Activated CD4-positive, alpha-beta T cell treated with anti-CD3 and anti-CD28 coated beads, Interleukin-2, amount 50 U/mL, for 16 hours (primary cell): ENCODE measurements at regions not wholly inside any gene's neighbourhood (a gene's known extent, or its start where the extent isn't known, plus 50 kb on each side); places are given as distances from the start of the nearest gene placed in this dataset.
"Not testable (repeated sequence)": the region's sequence is repeated elsewhere in the genome, so short reads cannot be mapped to it uniquely, and the experiment has no call there.

Experiments
- DNase-seq: peaks from one replicate; pipeline ENCODE4 v3.0.0-alpha.2; 2020

GRCh38 chr6:86459978-86460377, 477.4 kb upstream of the HTR1E start:
- DNase-seq: no peak

- DNase-seq: no peak
These were observed 480.5 kb upstream of the HTR1E start for GRCh38 chr6:86456821-86457220.

GRCh38 chr6:86453232-86453631, 484.1 kb upstream of the HTR1E start:
- DNase-seq: no peak

GRCh38 chr6:86448398-86448797, 488.9 kb upstream of the HTR1E start:
- no peak for DNase-seq

- DNase-seq: no peak
These were observed 496.7 kb upstream of the HTR1E start for GRCh38 chr6:86440608-86441007.

- no peak for DNase-seq
These were observed 513.8 kb upstream of the HTR1E start for GRCh38 chr6:86423571-86423970.

GRCh38 chr6:86412057-86412456, 525.3 kb upstream of the HTR1E start:
- no peak for DNase-seq

GRCh38 chr6:86407128-86407527, 530.2 kb upstream of the HTR1E start:
- no peak for DNase-seq

GRCh38 chr6:86392850-86393249, 544.5 kb upstream of the HTR1E start:
- DNase-seq: not testable (repeated sequence)

- no peak for DNase-seq
These were observed 556.7 kb upstream of the HTR1E start for GRCh38 chr6:86380571-86381125.

GRCh38 chr6:86357877-86358276, 579.5 kb upstream of the HTR1E start:
- no peak for DNase-seq

GRCh38 chr6:86355271-86355670, 582.1 kb upstream of the HTR1E start:
- DNase-seq: no peak

- DNase-seq: no peak
These were observed 605.4 kb upstream of the HTR1E start for GRCh38 chr6:86331919-86332318.

GRCh38 chr6:86331265-86331840, 606.0 kb upstream of the HTR1E start:
- DNase-seq: no peak

- no peak for DNase-seq
These were observed 631.1 kb upstream of the HTR1E start for GRCh38 chr6:86306210-86306609.

- DNase-seq: no peak
These were observed 643.2 kb upstream of the SYNCRIP start for GRCh38 chr6:86285876-86286275.

- DNase-seq: not testable (repeated sequence)
These were observed 642.3 kb upstream of the SYNCRIP start for GRCh38 chr6:86284809-86285480.

GRCh38 chr6:86283596-86283995, 640.9 kb upstream of the SYNCRIP start:
- DNase-seq: not testable (repeated sequence)

- DNase-seq: no peak
These were observed 633.4 kb upstream of the SYNCRIP start for GRCh38 chr6:86276056-86276455.

- DNase-seq: no peak
These were observed 631.2 kb upstream of the SYNCRIP start for GRCh38 chr6:86273936-86274335.

GRCh38 chr6:86256615-86257187, 614.0 kb upstream of the SYNCRIP start:
- DNase-seq: no peak

- no peak for DNase-seq
These were observed 613.3 kb upstream of the SYNCRIP start for GRCh38 chr6:86255973-86256372.

GRCh38 chr6:86251106-86251505, 608.4 kb upstream of the SYNCRIP start:
- peak; percentile 16 for DNase-seq

GRCh38 chr6:86217906-86218305, 575.2 kb upstream of the SYNCRIP start:
- DNase-seq: no peak
